H1 (cell line): ENCODE measurements at regions not wholly inside any gene's neighbourhood (a gene's known extent, or its start where the extent isn't known, plus 50 kb on each side); places are given as distances from the start of the nearest gene placed in this dataset.

Experiments
- CTCF ChIA-PET: fragments of 300-600 bp; sonication (Branson Sonifier 250); formaldehyde crosslinking; loops from one replicate; lab custom pipeline; 2021; ENCODE audit not compliant: partially characterized antibody; lab: Charles Lee
- POLR2A ChIA-PET: fragments of 300-600 bp; sonication (Branson Sonifier 250); formaldehyde crosslinking; loops from one replicate; lab custom pipeline; 2021; ENCODE audit warnings: inconsistent platforms; ENCODE audit not compliant: partially characterized antibody; lab: Charles Lee
- DNase-seq, 2 experiments: peaks; one replicate each; pipeline versions ENCODE4 v3.0.0 to v3.0.0-alpha.2; 2010 to 2022; ENCODE audit warnings: low spot score in 2 of 2, low read depth in 1 of 2, mixed read lengths in 1 of 2
- FAIRE-seq: peaks from 2 replicates; lab custom pipeline; 2011; peaks lifted over from hg19 to GRCh38; lab: Jason Lieb, UNC
- H2AFZ ChIP-seq: 2 replicates; pipeline ENCODE4 v1.8.1; 2012; ENCODE audit warnings: low read length, inconsistent platforms
- H2AK5ac ChIP-seq: 2 replicates; pipeline ENCODE4 v1.6.1; 2013; ENCODE audit warnings: low read depth, low read length
- H2BK120ac ChIP-seq: replicated peaks from 2 replicates; pipeline ENCODE3; 2013; ENCODE audit warnings: low read depth, low read length, inconsistent platforms
- H2BK12ac ChIP-seq: 2 replicates; pipeline ENCODE4 v1.6.1; 2013; ENCODE audit warnings: low read depth, low read length
- H2BK15ac ChIP-seq: 2 replicates; pipeline ENCODE4 v1.6.1; 2013; ENCODE audit warnings: low read length
- H2BK20ac ChIP-seq: 2 replicates; pipeline ENCODE4 v1.6.1; 2013; ENCODE audit warnings: low read length
- H2BK5ac ChIP-seq: 2 replicates; pipeline ENCODE4 v1.6.1; 2013; ENCODE audit warnings: low read depth, low read length
- H3K14ac ChIP-seq: 2 replicates; pipeline ENCODE4 v1.6.1; 2013; ENCODE audit warnings: inconsistent platforms; ENCODE audit not compliant: insufficient read length
- H3K18ac ChIP-seq: 2 replicates; pipeline ENCODE4 v1.6.1; 2013; ENCODE audit warnings: low read length; ENCODE audit errors: extremely low read depth
- H3K23ac ChIP-seq: 2 replicates; pipeline ENCODE4 v1.6.1; 2013; ENCODE audit warnings: inconsistent platforms; ENCODE audit not compliant: insufficient read length
- H3K23me2 ChIP-seq: 2 replicates; pipeline ENCODE4 v1.6.1; 2013; ENCODE audit warnings: low read depth, low read length
- H3K27ac ChIP-seq: 2 replicates; pipeline ENCODE4 v1.6.1; 2011; ENCODE audit warnings: low read depth, low read length, inconsistent platforms
- H3K27me3 ChIP-seq, 4 experiments: replicated peaks in 1 of 4; 1 replicate in 1 of 4; 2 replicates in 3 of 4; pipeline versions ENCODE4 v1.6.1 to v1.8.1; 2011 to 2013; ENCODE audit warnings: low read length in 3 of 4, mild to moderate bottlenecking in 3 of 4, inconsistent platforms in 2 of 4, mixed read lengths in 2 of 4, moderate library complexity in 1 of 4; ENCODE audit not compliant: control insufficient read depth in 3 of 4, insufficient read depth in 3 of 4; ENCODE audit errors: extremely low read depth in 1 of 4
- H3K36me3 ChIP-seq, 4 experiments: 2 replicates each; pipeline versions ENCODE4 v1.6.1 to v1.8.1; 2011 to 2013; ENCODE audit warnings: mild to moderate bottlenecking in 4 of 4, low read length in 3 of 4, moderate library complexity in 2 of 4, control low read depth in 1 of 4, inconsistent platforms in 1 of 4; ENCODE audit not compliant: insufficient read depth in 4 of 4, control insufficient read depth in 2 of 4
- H3K4ac ChIP-seq: replicated peaks from 2 replicates; pipeline ENCODE3; 2013; ENCODE audit warnings: low read length, low read depth, mixed read lengths, inconsistent platforms; ENCODE audit not compliant: insufficient read length
- H3K4me1 ChIP-seq, 4 experiments: replicated peaks in 1 of 4; 1 replicate in 1 of 4; 2 replicates in 3 of 4; pipeline versions ENCODE4 v1.6.1 to v1.8.1; 2011 to 2013; ENCODE audit warnings: low read length in 3 of 4, inconsistent platforms in 2 of 4, mixed read lengths in 1 of 4; ENCODE audit not compliant: insufficient read depth in 4 of 4, control insufficient read depth in 3 of 4
- H3K4me2 ChIP-seq, 2 experiments: 2 replicates each; pipeline versions ENCODE4 v1.6.1 to v1.8.1; 2011 to 2013; ENCODE audit warnings: low read depth in 2 of 2, low read length in 2 of 2, control low read depth in 1 of 2, inconsistent platforms in 1 of 2, mild to moderate bottlenecking in 1 of 2; ENCODE audit not compliant: insufficient read depth in 1 of 2
- H3K4me3 ChIP-seq, 4 experiments: fragments of 200-600, 300-600 bp in 1 of 4; sonication (generic), shearing (Covaris generic), sonication (Bioruptor Twin) in 1 of 4; 2 replicates each; pipeline versions ENCODE4 v1.5.1 to v1.8.1; 2011 to 2016; ENCODE audit warnings: low read length in 4 of 4, low read depth in 3 of 4, control low read depth in 2 of 4, inconsistent platforms in 2 of 4, mild to moderate bottlenecking in 2 of 4, mixed read lengths in 1 of 4, moderate library complexity in 1 of 4; ENCODE audit not compliant: insufficient read depth in 2 of 4; ENCODE audit errors: extremely low read depth in 1 of 4
- H3K56ac ChIP-seq: replicated peaks from 2 replicates; pipeline ENCODE3; 2013; ENCODE audit warnings: low read depth, mild to moderate bottlenecking, mixed read lengths, low read length, inconsistent platforms; ENCODE audit not compliant: insufficient read length
- H3K79me1 ChIP-seq: 2 replicates; pipeline ENCODE4 v1.6.1; 2013; ENCODE audit warnings: low read depth, low read length, control low read depth
- H3K79me2 ChIP-seq, 2 experiments: 2 replicates each; pipeline versions ENCODE4 v1.6.1 to v1.8.1; 2012 to 2013; ENCODE audit warnings: low read length in 2 of 2, mild to moderate bottlenecking in 2 of 2, inconsistent platforms in 1 of 2; ENCODE audit not compliant: insufficient read depth in 2 of 2, control insufficient read depth in 1 of 2
- H3K9ac ChIP-seq, 4 experiments: replicated peaks in 1 of 4; 1 replicate in 1 of 4; 2 replicates in 3 of 4; pipeline versions ENCODE4 v1.6.1 to v1.8.1; 2011 to 2013; ENCODE audit warnings: low read depth in 3 of 4, low read length in 3 of 4, control low read depth in 2 of 4, mild to moderate bottlenecking in 2 of 4, moderate library complexity in 2 of 4, inconsistent platforms in 1 of 4; ENCODE audit errors: extremely low read depth in 1 of 4
- H3K9me3 ChIP-seq, 2 experiments: 2 replicates each; pipeline versions ENCODE4 v1.6.1 to v1.8.1; 2012 to 2013; ENCODE audit warnings: mild to moderate bottlenecking in 2 of 2, moderate library complexity in 2 of 2, control low read depth in 1 of 2, inconsistent platforms in 1 of 2, low read depth in 1 of 2, low read length in 1 of 2, mixed read lengths in 1 of 2; ENCODE audit not compliant: insufficient read depth in 2 of 2
- H4K20me1 ChIP-seq, 2 experiments: replicated peaks in 1 of 2; 2 replicates each; pipeline versions ENCODE3 to v1.8.1; 2011 to 2013; ENCODE audit warnings: inconsistent platforms in 2 of 2, low read length in 2 of 2, mild to moderate bottlenecking in 1 of 2; ENCODE audit not compliant: insufficient read depth in 2 of 2, control insufficient read depth in 1 of 2
- H4K5ac ChIP-seq: 2 replicates; pipeline ENCODE4 v1.6.1; 2013; ENCODE audit warnings: low read length, low read depth, mixed read lengths, inconsistent platforms; ENCODE audit not compliant: insufficient read length
- H4K8ac ChIP-seq: 2 replicates; pipeline ENCODE4 v1.8.0; 2013; ENCODE audit warnings: mild to moderate bottlenecking, moderate library complexity, low read length, inconsistent platforms; ENCODE audit not compliant: insufficient read depth; ENCODE audit errors: extremely low read depth
- H4K91ac ChIP-seq: replicated peaks from 2 replicates; pipeline ENCODE3; 2013; ENCODE audit warnings: low read length, mixed read lengths, inconsistent platforms; ENCODE audit not compliant: insufficient read length
- CHD1 ChIP-seq: IDR thresholded peaks from 2 replicates; pipeline ENCODE4 v1.6.1; 2012; ENCODE audit warnings: low read depth, low read length, improper control_type of control experiment
- CTCF ChIP-seq, 3 experiments: IDR thresholded peaks; 1 replicate in 2 of 3; 2 replicates in 1 of 3; pipeline versions ENCODE4 v1.5.1 to v1.6.1; 2011; ENCODE audit warnings: low read length in 3 of 3, mild to moderate bottlenecking in 3 of 3, inconsistent platforms in 2 of 3, low read depth in 1 of 3, moderate library complexity in 1 of 3; ENCODE audit not compliant: insufficient read depth in 1 of 3; ENCODE audit errors: control extremely low read depth in 1 of 3
- E2F6 ChIP-seq: IDR thresholded peaks from 2 replicates; pipeline ENCODE4 v1.6.1; 2012; ENCODE audit warnings: inconsistent platforms
- EZH2 ChIP-seq: fragments of 200-600 bp; sonication (generic); IDR thresholded peaks from 2 replicates; pipeline ENCODE4 v1.7.1; 2012; ENCODE audit warnings: low read depth, mild to moderate bottlenecking, moderate library complexity, low read length, inconsistent platforms; ENCODE audit not compliant: severe bottlenecking
- GABPA ChIP-seq: IDR thresholded peaks from 2 replicates; pipeline ENCODE4 v1.6.1; 2011; ENCODE audit warnings: mild to moderate bottlenecking, low read length, moderate library complexity, borderline replicate concordance; ENCODE audit not compliant: insufficient read depth
- JUND ChIP-seq: IDR thresholded peaks from 2 replicates; pipeline ENCODE4 v1.6.1; 2011; ENCODE audit warnings: mild to moderate bottlenecking, improper control_type of control experiment, low read length
- RBBP5 ChIP-seq: IDR thresholded peaks from 2 replicates; pipeline ENCODE4 v1.7.1; 2012; ENCODE audit warnings: low read depth, mild to moderate bottlenecking, inconsistent platforms, low read length, moderate library complexity, borderline replicate concordance
- RNF2 ChIP-seq: fragments of 200-900, 300-1000 bp; sonication (generic); IDR thresholded peaks from 2 replicates; pipeline ENCODE4 v1.7.1; 2016; ENCODE audit warnings: borderline replicate concordance, low read depth, mild to moderate bottlenecking, antibody characterized with exemption, low read length; ENCODE audit not compliant: poor library complexity, severe bottlenecking; ENCODE audit errors: missing control alignments
- SIX5 ChIP-seq: IDR thresholded peaks from 2 replicates; pipeline ENCODE4 v1.6.1; 2011; ENCODE audit warnings: mild to moderate bottlenecking, low read depth, low read length
- SP1 ChIP-seq: IDR thresholded peaks from 2 replicates; pipeline ENCODE4 v1.6.1; 2011; ENCODE audit warnings: low read depth, low read length
- SRF ChIP-seq: IDR thresholded peaks from 2 replicates; pipeline ENCODE4 v1.6.1; 2011; ENCODE audit warnings: mild to moderate bottlenecking, low read depth, low read length, moderate library complexity
- TBP ChIP-seq: IDR thresholded peaks from 2 replicates; pipeline ENCODE4 v1.6.1; 2011; ENCODE audit warnings: low read depth, low read length, improper control_type of control experiment
- WGBS, 2 experiments: shearing (Covaris generic) in 1 of 2; methylation state at CpG; one replicate each; pipeline versions ENCODE4 v1.1.6 to v1.1.7; 2013 to 2015; ENCODE audit warnings: low lambda C conversion rate in 2 of 2, mixed read lengths in 2 of 2, inconsistent platforms in 1 of 2, low coverage in 1 of 2, missing lambda C conversion rate in 1 of 2; ENCODE audit not compliant: insufficient replicate concordance in 2 of 2, insufficient coverage in 1 of 2, insufficient read length in 1 of 2; ENCODE audit errors: extremely low coverage in 1 of 2, missing lambda C conversion rate in 1 of 2; 5-methylcytosine and 5-hydroxymethylcytosine counted together

GRCh38 chr1:82462366-82462765 is 661.6 kb downstream of the ADGRL2 start:
- ChIA-PET CTCF (no interaction called here), POLR2A (no interaction called here)
- no peak for FAIRE-seq
- no peaks in the 10 kb centered on the region for H4K20me1 ChIP-seq
- H3K27me3 ChIP-seq = no peaks in the 10 kb centered on the region
- H3K4me2 ChIP-seq = no peak overlapping the region
- no peak overlapping the region for H3K27ac ChIP-seq
- H4K8ac ChIP-seq = no peak overlapping the region
- H2BK12ac ChIP-seq = no peak overlapping the region
- no peak overlapping the region for H2BK15ac ChIP-seq
- no peak overlapping the region for H3K4ac ChIP-seq
- no peak overlapping the region for H2AK5ac ChIP-seq
- H3K79me2 ChIP-seq = no peaks in the 10 kb centered on the region
- no peaks in the 10 kb centered on the region for H3K4me1 ChIP-seq
- H3K14ac ChIP-seq = no peak overlapping the region
- WGBS, 2 experiments = 87% methylated on average over 1 of the region's 1 CpG; no CpG with 5 or more reads in 1 of the 2 experiments
- no peaks in the 10 kb centered on the region for H3K36me3 ChIP-seq
- no peak overlapping the region for H2AFZ ChIP-seq
- no peak overlapping the region for H2BK120ac ChIP-seq
- no peak overlapping the region for H3K56ac ChIP-seq
- H3K9me3 ChIP-seq = no peaks in the 10 kb centered on the region
- no peak overlapping the region for H2BK20ac ChIP-seq
- H3K23me2 ChIP-seq = no peaks in the 10 kb centered on the region
- H3K4me3 ChIP-seq = no peak overlapping the region
- H4K91ac ChIP-seq = no peak overlapping the region
- no peaks in the 10 kb centered on the region for H3K79me1 ChIP-seq
- DNase-seq = no peak
- H3K23ac ChIP-seq = no peak overlapping the region
- H4K5ac ChIP-seq = no peak overlapping the region
- no peak overlapping the region for H2BK5ac ChIP-seq
- no peak overlapping the region for H3K9ac ChIP-seq
- no peak overlapping the region for H3K18ac ChIP-seq
- TF ChIP-seq SRF (no peak), SIX5 (no peak), RBBP5 (no peak), CHD1 (no peak), RNF2 (no peak), SP1 (no peak), TBP (no peak), JUND (no peak), EZH2 (no peak), E2F6 (no peak), CTCF (IDR thresholded peaks at IDR 0.05; ENCODE audit: control extremely low read depth in 1 of 3, insufficient read depth in 1 of 3, low read depth in 1 of 3, low read length in 3 of 3) (no peak), GABPA (no peak)
